Activated naive CD4-positive, alpha-beta T cell treated with anti-CD3 and anti-CD28 coated beads, Interleukin-2, amount 10 ng/mL, durations not matched to agents 7 days and 5 days (primary cell): ENCODE measurements at regions not wholly inside any gene's neighbourhood (a gene's known extent, or its start where the extent isn't known, plus 50 kb on each side); places are given as distances from the start of the nearest gene placed in this dataset.

Experiments used
- CTCF ChIA-PET: fragments of 350-600 bp; sonication (Branson Sonifier 250); formaldehyde crosslinking; loops from one replicate; lab custom pipeline; 2021; ENCODE audit warnings: antibody characterized with exemption; lab: Charles Lee
- DNase-seq: peaks from one replicate; pipeline ENCODE4 v3.0.0-alpha.2; 2020
- H3K27ac Mint-ChIP-seq: one replicate; pipeline ENCODE4 v1.8.0; 2021; ENCODE audit warnings: mild to moderate bottlenecking, moderate library complexity, mixed read lengths
- H3K27me3 Mint-ChIP-seq: one replicate; pipeline ENCODE4 v1.8.0; 2021; ENCODE audit warnings: mild to moderate bottlenecking, mixed read lengths
- H3K36me3 Mint-ChIP-seq: one replicate; pipeline ENCODE4 v1.8.0; 2021; ENCODE audit warnings: mixed read lengths
- H3K4me1 Mint-ChIP-seq: one replicate; pipeline ENCODE4 v1.8.0; 2021; ENCODE audit warnings: mixed read lengths
- H3K4me3 Mint-ChIP-seq: one replicate; pipeline ENCODE4 v1.8.0; 2021; ENCODE audit warnings: mild to moderate bottlenecking, moderate library complexity, mixed read lengths
- H3K9me3 Mint-ChIP-seq: one replicate; pipeline ENCODE4 v1.8.0; 2021; ENCODE audit warnings: mixed read lengths

DNA sequence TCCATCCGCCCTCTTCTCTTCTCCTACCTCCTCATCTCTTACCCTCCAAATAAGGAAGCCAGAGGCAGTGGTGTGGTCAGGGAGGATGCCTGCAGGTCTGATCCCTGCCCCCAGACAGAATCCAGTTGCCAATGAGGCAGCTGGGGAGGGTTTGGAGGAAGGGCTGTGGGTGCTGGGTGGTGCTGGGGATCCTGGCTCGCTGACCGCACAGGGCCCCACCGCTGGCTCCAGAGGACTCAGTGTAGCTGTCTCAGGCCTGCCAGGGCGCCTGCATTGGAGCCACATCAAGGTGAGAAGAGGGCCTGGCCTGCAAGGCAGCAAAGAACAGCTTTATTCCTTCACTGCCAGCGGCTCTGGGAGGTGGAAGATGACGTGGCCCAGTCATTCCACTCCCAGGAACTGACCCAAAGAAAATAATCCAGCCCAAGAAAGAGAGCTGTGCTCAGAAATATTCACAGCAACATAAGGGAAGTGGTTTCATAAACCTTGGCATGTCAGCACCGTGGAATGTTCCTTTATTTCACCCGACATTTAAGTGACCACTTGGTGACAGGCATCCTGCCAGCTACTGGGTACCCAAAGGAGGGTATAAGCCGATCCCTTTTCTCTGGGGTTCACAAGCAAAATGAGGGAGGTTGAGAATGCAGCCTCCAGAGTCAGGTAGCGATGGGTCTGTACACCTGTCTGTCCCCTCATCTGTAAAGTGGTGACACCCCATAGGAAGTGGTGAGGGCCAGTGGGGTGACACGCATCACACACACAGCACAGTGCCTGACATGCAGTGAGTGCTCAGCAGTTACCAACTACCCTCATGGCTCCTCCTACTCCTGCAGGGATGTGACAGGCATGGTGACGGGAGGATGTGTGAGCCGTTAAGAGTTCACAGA is 125.1 kb downstream of the SNX5 start:
- peak overlapping the region; percentile 79 for H3K27ac Mint-ChIP-seq
- H3K36me3 Mint-ChIP-seq = no peaks in the 10 kb centered on the region
- H3K27me3 Mint-ChIP-seq = peaks cover 50% of the 10 kb centered on the region
- peak; percentile 62 for DNase-seq
- CTCF ChIA-PET = interaction anchor here (1.2 kb wide), 1 partner anchor 54 kb away, joined by 4 read pairs; no protein-coding TSS in a partner anchor
- H3K9me3 Mint-ChIP-seq = no peaks in the 10 kb centered on the region
- peaks cover 39% of the 10 kb centered on the region for H3K4me1 Mint-ChIP-seq
- H3K4me3 Mint-ChIP-seq = no peak overlapping the region

DNA sequence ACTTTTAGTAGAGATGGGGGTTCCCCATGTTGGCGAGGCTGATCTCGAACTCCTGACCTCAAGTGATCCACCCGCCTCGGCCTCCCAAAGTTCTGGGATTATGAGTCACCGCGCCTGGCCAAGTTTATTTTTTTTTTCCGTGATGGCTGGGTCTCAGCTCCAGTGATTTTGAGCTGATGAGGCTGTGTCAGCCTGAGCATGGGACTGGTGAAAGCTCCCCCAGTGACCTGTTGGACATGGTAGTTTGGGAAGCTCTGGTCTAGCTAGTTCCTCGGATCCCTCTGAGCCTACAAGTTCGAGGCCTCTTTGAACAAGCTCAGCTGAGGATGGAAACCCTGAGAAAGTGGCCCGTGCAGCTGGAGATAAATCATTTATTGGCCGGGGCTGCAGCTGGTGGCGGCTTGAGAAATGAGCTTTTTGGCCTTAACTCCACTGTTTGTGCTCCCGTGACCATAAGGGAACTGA is 126.8 kb downstream of the SNX5 start:
- Mint-ChIP-seq H3K9me3 (no peaks in the 10 kb centered on the region), H3K27me3 (peaks cover 52% of the 10 kb centered on the region), H3K27ac (no peak overlapping the region), H3K4me3 (no peak overlapping the region), H3K4me1 (peaks cover 32% of the 10 kb centered on the region), H3K36me3 (no peaks in the 10 kb centered on the region)
- DNase-seq = no peak
- CTCF ChIA-PET = no interaction called here

DNA sequence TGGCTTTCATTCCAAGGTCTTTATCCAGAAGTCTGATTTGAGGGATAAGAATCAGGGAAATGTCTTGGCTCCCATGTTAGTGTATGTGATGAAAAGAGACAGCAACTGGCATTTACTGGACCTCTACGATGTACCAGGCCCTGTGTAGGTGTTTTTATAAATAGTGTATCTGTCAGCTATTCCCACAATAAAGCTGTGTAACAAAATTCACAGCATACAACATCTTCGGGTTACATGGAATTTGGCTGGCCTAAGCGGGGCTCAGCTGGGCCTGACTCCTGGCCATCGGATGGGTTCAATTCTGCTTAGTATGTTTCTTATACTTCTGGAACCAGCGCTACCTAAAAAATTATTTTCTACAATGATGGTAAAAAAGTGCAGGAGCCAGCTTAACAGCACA is 128.2 kb downstream of the SNX5 start:
- CTCF ChIA-PET = interaction anchor here (0.6 kb wide), 1 partner anchor 509 kb away, joined by 3 read pairs; no protein-coding TSS in a partner anchor
- Mint-ChIP-seq H3K9me3 (no peaks in the 10 kb centered on the region), H3K4me3 (no peak overlapping the region), H3K4me1 (peaks cover 20% of the 10 kb centered on the region), H3K27me3 (peaks cover 49% of the 10 kb centered on the region), H3K27ac (no peak overlapping the region), H3K36me3 (no peaks in the 10 kb centered on the region)
- DNase-seq = no peak

DNA sequence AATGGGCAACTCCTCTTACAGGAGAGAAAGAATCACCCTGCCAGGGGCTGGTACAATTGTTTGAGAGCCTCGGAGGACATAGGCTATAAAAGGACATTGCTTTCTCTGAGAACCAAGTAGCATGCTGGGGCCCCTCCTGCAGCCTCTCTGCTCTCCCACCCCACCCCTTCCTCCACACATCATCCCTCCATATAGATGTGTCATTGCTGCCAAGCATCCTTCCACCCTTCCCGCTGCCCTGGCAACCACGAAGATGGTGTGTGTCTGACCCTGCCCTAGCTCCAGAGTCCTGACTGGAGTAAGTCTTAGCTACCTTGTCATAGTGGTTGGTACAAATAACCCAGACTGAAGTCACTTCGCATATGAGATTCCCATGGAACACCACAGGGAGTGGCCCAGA is 129.7 kb downstream of the SNX5 start:
- Mint-ChIP-seq H3K27ac (no peak overlapping the region), H3K27me3 (peaks cover 45% of the 10 kb centered on the region), H3K9me3 (no peaks in the 10 kb centered on the region), H3K36me3 (no peaks in the 10 kb centered on the region), H3K4me3 (no peak overlapping the region), H3K4me1 (peaks cover 7% of the 10 kb centered on the region)
- DNase-seq = no peak
- CTCF ChIA-PET = no interaction called here

DNA sequence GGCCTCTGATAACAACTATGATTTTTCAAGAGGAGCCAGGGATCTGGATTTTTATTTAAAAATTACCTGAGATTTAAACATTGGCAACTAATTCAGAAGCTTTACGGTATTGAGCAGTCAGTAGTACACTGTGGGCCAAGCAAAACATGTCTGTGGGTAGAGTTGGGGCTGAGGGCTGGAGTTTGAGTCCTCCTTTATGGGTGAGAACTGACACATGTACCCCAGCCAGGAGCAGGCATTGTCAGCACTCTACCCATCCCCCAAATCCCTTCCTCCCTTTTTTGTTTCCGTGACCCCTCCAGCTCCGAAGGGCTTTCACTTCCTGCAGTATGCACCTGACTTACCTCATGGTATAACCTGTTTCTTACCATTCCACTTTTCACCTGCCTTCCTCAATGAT is 131.4 kb downstream of the SNX5 start:
- DNase-seq = no peak
- H3K27ac Mint-ChIP-seq = no peak overlapping the region
- H3K4me3 Mint-ChIP-seq = no peak overlapping the region
- H3K27me3 Mint-ChIP-seq = peaks cover 32% of the 10 kb centered on the region
- H3K4me1 Mint-ChIP-seq = no peaks in the 10 kb centered on the region
- CTCF ChIA-PET = no interaction called here
- no peaks in the 10 kb centered on the region for H3K9me3 Mint-ChIP-seq
- H3K36me3 Mint-ChIP-seq = no peaks in the 10 kb centered on the region

DNA sequence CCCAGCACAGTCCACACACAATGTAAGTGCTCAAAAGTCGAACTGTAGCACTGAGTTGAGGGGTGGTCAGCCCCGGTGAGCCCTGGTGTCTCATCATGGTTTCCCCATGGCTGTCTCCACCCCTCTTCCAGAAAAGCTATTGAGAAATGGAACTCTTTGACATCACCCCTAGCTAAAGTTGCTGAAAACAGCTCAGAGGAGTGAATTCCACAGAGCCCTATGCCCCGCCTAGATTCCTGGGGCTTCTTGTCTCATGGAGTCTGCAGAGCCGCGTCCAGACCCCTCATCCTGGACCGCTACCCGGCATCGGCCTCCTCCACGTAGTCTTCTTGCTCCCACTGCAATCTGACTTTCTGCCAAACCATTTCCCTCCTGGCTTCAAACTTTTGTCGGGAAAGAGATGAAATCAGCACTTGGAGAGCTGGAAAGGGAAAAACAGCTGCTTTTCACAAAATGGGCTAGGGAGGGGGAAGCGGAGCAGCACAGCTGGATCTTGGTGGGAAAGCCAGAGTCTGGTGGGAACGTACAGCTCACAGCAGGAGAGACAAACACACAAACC is 132.2 kb downstream of the SNX5 start:
- Mint-ChIP-seq H3K4me3 (no peak overlapping the region), H3K9me3 (no peaks in the 10 kb centered on the region), H3K36me3 (no peaks in the 10 kb centered on the region), H3K27ac (no peak overlapping the region), H3K4me1 (no peaks in the 10 kb centered on the region), H3K27me3 (peaks cover 25% of the 10 kb centered on the region)
- CTCF ChIA-PET = no interaction called here
- DNase-seq = no peak

DNA sequence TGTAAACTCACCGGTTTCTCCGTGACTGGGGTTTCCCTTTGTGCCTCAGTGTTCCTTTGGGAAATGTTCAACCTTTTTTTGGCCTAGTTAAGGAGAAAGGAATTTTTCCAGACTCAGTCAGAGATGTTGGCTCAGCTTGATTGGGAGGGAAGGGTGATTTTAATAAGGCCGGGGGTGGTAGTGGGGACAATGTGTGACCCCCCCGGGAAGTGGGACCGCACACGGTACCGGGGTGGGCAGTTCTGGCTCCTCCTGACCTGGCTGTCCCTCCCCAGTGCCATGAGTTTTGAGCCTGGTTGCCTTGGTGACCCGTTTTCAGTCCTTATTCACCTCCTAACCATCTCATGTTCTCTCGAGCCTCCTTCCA is 132.7 kb downstream of the SNX5 start:
- DNase-seq = no peak
- Mint-ChIP-seq H3K36me3 (no peaks in the 10 kb centered on the region), H3K4me3 (no peak overlapping the region), H3K27me3 (peaks cover 26% of the 10 kb centered on the region), H3K9me3 (no peaks in the 10 kb centered on the region), H3K4me1 (no peaks in the 10 kb centered on the region), H3K27ac (no peak overlapping the region)
- CTCF ChIA-PET = no interaction called here

DNA sequence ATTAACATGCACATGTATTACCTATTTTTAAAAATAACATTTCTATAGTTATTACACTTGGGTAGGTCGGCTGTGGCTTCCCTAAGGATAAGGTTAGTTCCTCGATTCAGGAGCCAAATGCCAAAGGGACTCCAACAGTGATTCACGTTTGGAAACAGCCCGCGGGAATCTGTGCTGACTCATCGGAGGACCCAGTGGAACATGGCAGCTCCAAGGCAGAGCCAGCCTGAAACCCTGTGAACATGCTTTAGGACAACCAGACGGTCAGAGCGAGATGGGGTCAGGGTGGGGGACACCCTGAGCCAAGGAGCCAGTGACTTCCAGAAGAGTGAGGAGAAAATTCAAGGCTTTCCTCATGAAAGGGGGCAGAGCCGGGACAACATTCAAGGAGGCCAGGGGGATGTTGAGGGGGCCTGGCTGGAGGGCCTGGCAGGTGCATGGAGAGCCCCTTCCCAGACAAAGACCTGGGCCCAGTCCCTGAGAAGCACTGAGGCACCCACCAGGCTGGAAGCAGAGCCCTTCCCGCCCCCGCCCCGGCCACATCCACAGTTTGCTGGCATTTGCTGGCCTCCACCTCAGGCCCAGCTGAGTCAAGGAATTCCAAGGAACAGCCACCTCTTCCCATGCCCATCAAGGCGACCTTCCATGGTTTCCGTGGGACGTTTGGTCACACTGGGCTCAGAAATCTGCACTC is 133.2 kb downstream of the SNX5 start:
- H3K4me3 Mint-ChIP-seq = no peak overlapping the region
- no peaks in the 10 kb centered on the region for H3K9me3 Mint-ChIP-seq
- no peaks in the 10 kb centered on the region for H3K36me3 Mint-ChIP-seq
- no peak overlapping the region for H3K27ac Mint-ChIP-seq
- H3K27me3 Mint-ChIP-seq = peaks cover 26% of the 10 kb centered on the region
- DNase-seq = no peak
- CTCF ChIA-PET = no interaction called here
- no peaks in the 10 kb centered on the region for H3K4me1 Mint-ChIP-seq

DNA sequence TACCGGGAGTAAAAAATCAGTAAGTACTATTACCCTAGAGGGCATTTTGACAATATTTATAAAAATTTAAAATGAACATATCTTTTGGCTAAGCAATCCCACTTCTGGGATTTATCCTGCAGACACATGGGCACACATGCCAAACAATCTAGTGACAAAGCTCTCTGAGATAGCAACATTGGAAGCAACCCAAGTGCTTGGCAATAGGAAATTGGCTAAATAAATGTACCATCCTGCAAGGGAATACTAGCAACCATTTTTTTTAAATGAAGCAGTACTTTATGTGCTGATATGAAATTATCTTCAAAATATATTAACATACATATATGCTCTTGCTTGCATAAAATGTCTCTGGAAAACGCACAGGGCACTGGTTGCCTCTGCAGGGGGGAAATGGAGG is 133.8 kb downstream of the SNX5 start:
- no peaks in the 10 kb centered on the region for H3K4me1 Mint-ChIP-seq
- H3K4me3 Mint-ChIP-seq = no peak overlapping the region
- no peaks in the 10 kb centered on the region for H3K9me3 Mint-ChIP-seq
- no peak for DNase-seq
- CTCF ChIA-PET = no interaction called here
- H3K36me3 Mint-ChIP-seq = no peaks in the 10 kb centered on the region
- H3K27me3 Mint-ChIP-seq = peaks cover 26% of the 10 kb centered on the region
- H3K27ac Mint-ChIP-seq = no peak overlapping the region

DNA sequence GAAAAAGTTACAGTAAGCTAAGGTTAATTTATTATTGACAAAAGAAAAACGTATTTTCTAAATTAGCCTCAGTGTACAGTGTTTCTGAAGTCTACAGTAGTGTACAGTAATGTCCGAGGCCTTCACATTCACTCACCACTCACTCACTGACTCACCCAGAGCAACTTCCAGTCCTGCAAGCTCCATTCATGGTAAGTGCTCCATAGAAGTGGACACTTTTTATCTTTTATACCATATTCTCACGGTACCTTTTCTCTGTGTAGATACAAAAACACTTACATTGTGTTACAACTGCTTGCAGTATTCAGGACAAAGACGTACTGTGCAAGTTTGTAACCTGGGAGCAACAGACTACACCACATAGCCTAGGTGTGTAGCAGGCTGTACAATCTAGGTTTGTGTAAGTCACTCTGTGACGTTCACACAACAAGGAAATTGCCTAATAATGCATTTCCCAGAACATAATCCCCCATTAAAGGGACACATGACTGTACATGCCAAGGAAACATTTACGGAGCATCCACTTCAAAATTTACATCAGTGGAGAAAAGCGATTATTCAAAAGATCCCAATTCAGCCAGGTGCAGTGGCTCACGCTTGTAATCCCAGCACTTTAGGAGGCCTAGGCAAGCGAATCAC is 133.4 kb downstream of the BANF2 start:
- no peak overlapping the region for H3K4me3 Mint-ChIP-seq
- no peak overlapping the region for H3K27ac Mint-ChIP-seq
- no peaks in the 10 kb centered on the region for H3K36me3 Mint-ChIP-seq
- H3K4me1 Mint-ChIP-seq = no peaks in the 10 kb centered on the region
- H3K27me3 Mint-ChIP-seq = peaks cover 19% of the 10 kb centered on the region
- DNase-seq = no peak
- no peaks in the 10 kb centered on the region for H3K9me3 Mint-ChIP-seq
- CTCF ChIA-PET = no interaction called here

DNA sequence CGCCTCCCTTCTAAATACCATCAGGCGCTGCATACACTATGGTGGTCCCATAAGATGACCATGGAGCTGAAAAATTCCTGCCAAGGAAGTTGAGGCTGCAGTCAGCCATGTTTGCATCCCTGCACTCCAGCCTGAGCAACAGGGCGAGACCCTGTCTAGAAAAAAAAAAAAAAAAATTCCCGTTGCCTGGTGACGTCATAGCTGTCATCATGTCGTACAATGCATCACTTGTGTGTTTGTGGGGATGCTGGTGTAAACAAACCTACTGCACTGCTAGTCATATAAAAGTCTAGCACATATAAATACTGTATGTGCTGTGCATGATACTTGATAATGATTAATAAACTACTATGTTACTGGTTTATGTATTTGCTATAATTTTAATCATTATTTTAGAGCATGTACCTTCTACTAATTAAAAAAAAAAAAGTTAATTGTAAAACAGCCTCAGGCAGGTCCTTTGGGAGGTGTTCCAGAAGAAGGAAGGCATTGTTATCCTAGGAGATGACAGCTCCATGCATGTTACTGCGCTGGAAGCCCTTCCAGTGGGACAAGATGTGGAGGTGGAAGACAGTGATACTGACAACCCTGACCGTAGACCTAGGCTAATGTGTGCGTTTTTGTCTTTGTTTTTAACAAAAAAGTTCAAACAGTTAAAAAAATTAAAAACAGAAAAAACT is 132.6 kb downstream of the BANF2 start:
- Mint-ChIP-seq H3K9me3 (no peaks in the 10 kb centered on the region), H3K27me3 (peaks cover 19% of the 10 kb centered on the region), H3K36me3 (no peaks in the 10 kb centered on the region), H3K4me3 (no peak overlapping the region), H3K4me1 (no peaks in the 10 kb centered on the region), H3K27ac (no peak overlapping the region)
- CTCF ChIA-PET = no interaction called here
- no peak for DNase-seq

DNA sequence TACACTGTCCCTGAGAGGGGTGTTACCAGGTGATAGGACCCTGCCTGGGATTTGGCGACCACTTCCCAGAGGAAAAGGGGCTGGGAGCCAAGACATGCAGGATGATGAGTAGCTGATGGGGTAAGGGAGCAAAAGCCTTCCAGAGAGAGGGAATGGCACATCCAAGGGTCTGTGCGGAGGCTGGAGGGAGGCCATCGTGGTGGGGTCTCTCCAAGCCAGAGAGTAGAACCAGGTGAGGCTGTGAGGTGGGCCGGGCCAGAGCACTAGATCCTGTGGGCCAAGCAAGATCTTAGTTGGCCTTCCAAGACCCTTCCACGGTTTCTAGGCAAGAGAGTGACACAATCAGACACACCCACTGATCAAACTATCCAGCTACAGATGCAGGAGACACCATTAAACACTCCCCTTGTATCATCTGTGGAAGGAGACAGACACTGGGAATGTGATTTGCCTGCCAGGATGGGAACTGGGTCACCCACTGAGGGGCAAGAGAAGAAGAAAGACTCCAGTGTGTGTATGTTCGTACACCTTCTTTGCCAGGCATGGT is 128.9 kb downstream of the BANF2 start:
- no peak for DNase-seq
- no peaks in the 10 kb centered on the region for H3K9me3 Mint-ChIP-seq
- peaks cover 12% of the 10 kb centered on the region for H3K27me3 Mint-ChIP-seq
- H3K4me3 Mint-ChIP-seq = no peak overlapping the region
- no peaks in the 10 kb centered on the region for H3K36me3 Mint-ChIP-seq
- H3K27ac Mint-ChIP-seq = no peak overlapping the region
- no peaks in the 10 kb centered on the region for H3K4me1 Mint-ChIP-seq
- CTCF ChIA-PET = no interaction called here

DNA sequence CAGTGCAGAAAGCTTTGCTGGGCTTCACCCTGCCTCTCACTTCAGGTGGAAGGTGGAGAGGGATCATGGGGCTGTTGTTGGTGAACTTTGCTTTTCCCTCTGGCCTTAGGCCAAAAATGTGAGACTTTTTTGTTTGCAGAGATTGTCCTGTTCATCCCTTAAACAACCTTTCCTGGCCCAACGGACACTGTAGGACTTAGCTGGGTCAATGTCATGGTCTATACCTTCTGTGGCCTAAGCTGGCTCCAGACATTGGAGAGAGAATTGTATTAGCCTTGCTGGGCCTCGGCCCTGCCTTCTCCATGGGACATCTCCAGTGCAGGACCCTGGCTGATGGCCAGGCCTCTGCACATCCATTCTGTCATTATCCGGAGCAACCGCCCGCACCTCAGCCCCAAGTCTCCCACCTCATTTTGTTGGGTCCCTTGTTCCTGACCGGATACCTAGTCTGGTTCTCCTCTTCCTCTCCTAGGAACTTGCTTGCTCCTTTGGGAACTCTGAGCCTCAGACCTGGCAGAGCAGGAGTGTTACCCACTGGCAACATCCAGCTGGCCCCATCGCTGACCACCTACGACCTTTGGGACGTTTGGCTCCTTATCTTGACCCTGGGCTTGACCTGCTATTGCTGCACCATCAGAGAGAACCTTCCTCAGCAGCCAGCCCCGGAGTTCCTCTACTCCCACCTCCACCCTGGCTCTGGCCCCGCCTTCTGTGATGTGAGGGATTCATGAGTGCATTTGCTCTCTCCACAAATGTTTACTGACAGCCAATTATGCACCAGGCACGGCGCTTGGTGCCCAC is 128.2 kb downstream of the BANF2 start:
- no peaks in the 10 kb centered on the region for H3K36me3 Mint-ChIP-seq
- H3K4me1 Mint-ChIP-seq = no peaks in the 10 kb centered on the region
- no peak for DNase-seq
- peaks cover 12% of the 10 kb centered on the region for H3K27me3 Mint-ChIP-seq
- CTCF ChIA-PET = no interaction called here
- H3K9me3 Mint-ChIP-seq = no peaks in the 10 kb centered on the region
- H3K4me3 Mint-ChIP-seq = no peak overlapping the region
- no peak overlapping the region for H3K27ac Mint-ChIP-seq
